DND-41 (cell line): ENCODE measurements at regions not wholly inside any gene's neighbourhood (a gene's known extent, or its start where the extent isn't known, plus 50 kb on each side); places are given as distances from the start of the nearest gene placed in this dataset.

ENCODE experiments used
- EZH2 ChIP-seq: IDR thresholded peaks from 3 replicates; pipeline ENCODE4 v1.6.1; 2012; ENCODE audit warnings: borderline replicate concordance, low read depth, mild to moderate bottlenecking, moderate library complexity, low read length, inconsistent platforms; ENCODE audit not compliant: severe bottlenecking
- TF ChIP-seq, protein P1 (sequence below): IDR thresholded peaks from 2 replicates; pipeline ENCODE4 v1.5.1; 2012; ENCODE audit warnings: borderline replicate concordance, low read length, moderate library complexity, mild to moderate bottlenecking; ENCODE audit not compliant: poor library complexity, severe bottlenecking; ENCODE audit errors: extremely low read depth

DNA sequence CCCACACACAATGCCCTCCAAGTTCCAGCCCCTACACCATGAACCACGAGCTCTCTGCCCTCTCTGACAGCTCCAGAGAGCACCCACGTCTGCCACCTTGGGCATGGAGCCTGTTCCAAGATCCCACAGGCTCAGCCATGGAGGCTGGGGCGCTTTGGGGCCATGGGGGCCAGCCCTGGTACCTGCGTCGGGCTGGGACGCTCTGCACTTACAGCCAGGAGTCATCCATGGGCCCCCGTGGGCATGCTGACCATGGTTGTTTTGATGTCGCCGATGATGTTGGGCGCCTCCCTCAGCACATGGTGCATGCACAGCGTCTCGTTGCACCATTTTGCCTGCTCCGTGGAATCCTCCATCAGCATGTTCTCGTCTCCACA, 51.9 kb upstream of the UBE2Q2 start:
- TF ChIP-seq, protein P1, sequence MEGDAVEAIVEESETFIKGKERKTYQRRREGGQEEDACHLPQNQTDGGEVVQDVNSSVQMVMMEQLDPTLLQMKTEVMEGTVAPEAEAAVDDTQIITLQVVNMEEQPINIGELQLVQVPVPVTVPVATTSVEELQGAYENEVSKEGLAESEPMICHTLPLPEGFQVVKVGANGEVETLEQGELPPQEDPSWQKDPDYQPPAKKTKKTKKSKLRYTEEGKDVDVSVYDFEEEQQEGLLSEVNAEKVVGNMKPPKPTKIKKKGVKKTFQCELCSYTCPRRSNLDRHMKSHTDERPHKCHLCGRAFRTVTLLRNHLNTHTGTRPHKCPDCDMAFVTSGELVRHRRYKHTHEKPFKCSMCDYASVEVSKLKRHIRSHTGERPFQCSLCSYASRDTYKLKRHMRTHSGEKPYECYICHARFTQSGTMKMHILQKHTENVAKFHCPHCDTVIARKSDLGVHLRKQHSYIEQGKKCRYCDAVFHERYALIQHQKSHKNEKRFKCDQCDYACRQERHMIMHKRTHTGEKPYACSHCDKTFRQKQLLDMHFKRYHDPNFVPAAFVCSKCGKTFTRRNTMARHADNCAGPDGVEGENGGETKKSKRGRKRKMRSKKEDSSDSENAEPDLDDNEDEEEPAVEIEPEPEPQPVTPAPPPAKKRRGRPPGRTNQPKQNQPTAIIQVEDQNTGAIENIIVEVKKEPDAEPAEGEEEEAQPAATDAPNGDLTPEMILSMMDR, result no peak
- TF ChIP-seq EZH2, result no peak
